GM20000 (cell line): ENCODE measurements at regions not wholly inside any gene's neighbourhood (a gene's known extent, or its start where the extent isn't known, plus 50 kb on each side); places are given as distances from the start of the nearest gene placed in this dataset.
"Not testable (repeated sequence)": the region's sequence is repeated elsewhere in the genome, so short reads cannot be mapped to it uniquely, and the experiment has no call there.

Experiments used
- DNase-seq: peaks from one replicate; pipeline ENCODE4 v3.0.0; 2012; ENCODE audit warnings: low spot score
- TF ChIP-seq, protein P1 (sequence below): IDR thresholded peaks from 2 replicates; pipeline ENCODE4 v1.5.1; 2012; ENCODE audit warnings: mild to moderate bottlenecking, control low read depth; ENCODE audit errors: extremely low read depth, missing control alignments

GRCh38 chr3:158935846-158936245, 134.0 kb downstream of the MFSD1 start:
- DNase-seq: no peak

DNA sequence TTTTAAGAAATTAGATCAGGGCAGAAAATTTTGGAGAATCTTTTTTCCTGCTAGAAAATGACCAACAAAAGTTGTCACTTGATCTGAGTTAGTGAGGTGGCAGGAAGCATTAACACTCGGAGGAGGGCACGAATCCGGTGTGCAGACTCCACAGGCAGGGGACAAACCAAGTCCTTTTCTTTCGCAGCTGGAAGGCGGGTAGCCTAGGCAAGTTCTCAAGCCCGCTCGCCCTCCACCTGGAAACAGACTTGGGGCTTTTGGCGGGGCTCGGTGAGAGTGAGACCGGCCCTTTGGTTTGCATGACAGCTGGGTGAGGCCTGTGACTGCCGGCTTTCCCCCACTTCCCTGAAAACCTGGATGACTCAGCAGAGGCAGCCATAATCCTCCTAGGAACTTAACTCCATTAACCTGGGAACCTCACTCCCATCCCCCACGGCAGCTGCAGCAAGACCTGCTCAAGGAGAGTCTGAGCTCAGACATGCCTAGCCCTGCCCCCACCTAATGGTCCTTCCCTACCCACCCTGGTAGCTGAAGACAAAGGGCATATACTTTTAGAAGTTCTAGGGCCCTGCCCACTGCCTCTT, 134.8 kb downstream of the MFSD1 start:
- TF ChIP-seq, protein P1, sequence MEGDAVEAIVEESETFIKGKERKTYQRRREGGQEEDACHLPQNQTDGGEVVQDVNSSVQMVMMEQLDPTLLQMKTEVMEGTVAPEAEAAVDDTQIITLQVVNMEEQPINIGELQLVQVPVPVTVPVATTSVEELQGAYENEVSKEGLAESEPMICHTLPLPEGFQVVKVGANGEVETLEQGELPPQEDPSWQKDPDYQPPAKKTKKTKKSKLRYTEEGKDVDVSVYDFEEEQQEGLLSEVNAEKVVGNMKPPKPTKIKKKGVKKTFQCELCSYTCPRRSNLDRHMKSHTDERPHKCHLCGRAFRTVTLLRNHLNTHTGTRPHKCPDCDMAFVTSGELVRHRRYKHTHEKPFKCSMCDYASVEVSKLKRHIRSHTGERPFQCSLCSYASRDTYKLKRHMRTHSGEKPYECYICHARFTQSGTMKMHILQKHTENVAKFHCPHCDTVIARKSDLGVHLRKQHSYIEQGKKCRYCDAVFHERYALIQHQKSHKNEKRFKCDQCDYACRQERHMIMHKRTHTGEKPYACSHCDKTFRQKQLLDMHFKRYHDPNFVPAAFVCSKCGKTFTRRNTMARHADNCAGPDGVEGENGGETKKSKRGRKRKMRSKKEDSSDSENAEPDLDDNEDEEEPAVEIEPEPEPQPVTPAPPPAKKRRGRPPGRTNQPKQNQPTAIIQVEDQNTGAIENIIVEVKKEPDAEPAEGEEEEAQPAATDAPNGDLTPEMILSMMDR: no peak
- no peak for DNase-seq

More at GRCh38 chr3:158935846-158936245, 134.0 kb downstream of the MFSD1 start:
- TF ChIP-seq, protein P1: no peak

GRCh38 chr3:158950178-158950901, 148.5 kb downstream of the MFSD1 start:
- TF ChIP-seq, protein P1: no peak
- DNase-seq: no peak

DNA sequence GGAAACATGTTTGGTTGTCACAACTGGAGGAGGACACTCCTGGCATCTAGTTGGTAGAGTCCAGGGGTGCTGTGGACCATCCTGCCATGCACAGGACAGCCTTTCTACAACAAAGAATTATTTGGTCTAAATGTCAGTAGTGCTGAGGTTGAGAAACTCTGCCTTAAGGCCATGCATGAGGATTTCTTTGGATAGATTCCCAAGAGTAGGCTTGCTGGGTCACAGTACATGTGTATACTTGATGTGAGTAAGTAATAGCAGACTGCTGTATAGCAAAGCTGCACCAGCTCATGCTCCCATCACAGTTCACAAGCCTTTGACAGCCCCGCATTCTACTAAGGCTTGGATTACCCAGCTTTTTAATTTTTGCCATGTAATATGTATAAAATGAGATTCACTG, 151.3 kb downstream of the MFSD1 start:
- no peak for DNase-seq

DNA sequence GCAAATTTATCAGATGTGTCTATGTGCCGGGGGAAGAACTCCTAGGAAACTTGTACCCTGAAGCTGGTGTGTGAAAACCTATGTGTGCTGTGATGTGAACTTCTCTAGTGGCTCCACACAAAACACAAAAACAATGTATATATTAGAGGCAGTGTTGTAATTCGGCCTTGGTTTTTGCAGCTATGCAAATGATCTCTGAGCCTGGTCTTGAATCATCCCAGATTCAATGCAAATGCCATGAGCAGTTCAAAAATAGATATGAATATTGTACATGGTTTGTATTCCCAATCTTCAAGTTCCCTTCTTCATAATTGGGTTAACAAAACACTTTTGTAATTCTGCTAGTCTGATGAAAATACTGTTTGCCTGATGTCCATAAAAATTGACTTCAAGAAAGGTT, 152.6 kb downstream of the MFSD1 start:
- no peak for DNase-seq
- TF ChIP-seq, protein P1: no peak

More for the DNA sequence above, 151.3 kb downstream of the MFSD1 start:
- TF ChIP-seq, protein P1: no peak

GRCh38 chr3:158957777-158958176, 155.9 kb downstream of the MFSD1 start:
- not testable (repeated sequence) for DNase-seq

DNA sequence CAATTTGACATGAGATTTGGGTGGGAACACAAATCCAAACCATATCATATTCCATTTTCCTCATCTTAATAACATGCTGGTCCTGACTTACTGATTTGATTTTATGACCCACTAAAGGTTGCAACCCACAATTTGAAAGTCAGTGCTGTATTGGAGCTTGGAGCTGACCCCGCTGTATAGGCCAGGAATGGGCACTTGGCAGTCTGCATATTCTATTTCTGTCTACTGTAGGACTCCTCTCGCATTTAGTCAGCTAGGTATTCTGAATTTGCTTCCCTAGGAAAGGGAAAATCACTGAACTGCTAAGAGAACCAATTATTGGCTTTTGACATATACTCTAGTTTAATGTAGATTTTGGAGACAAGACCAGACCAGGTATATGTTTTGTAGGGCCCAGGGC, 157.0 kb downstream of the MFSD1 start:
- no peak for DNase-seq
- TF ChIP-seq, protein P1: no peak

DNA sequence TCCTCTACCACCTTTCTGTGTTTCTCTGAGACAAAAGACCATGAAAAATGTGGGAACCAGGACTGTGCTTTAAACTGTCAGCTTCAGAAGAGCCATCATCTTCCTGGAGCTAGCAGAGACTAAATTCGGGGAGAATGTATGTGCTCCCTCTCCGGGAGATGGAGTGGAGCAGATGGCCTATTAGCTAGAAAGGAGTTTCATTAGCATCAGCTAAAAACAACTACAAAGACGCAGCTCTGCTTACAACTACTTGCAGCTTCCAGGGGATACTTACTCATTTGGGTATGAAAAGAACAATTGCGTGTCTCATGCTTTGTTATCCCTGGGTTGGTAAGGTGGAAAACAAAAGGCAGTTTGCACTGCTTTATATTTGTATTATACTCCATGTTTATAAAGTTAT, 159.6 kb downstream of the MFSD1 start:
- no peak for DNase-seq
- TF ChIP-seq, protein P1: no peak
